Kidney epithelial cell (primary cell): ENCODE measurements at regions not wholly inside any gene's neighbourhood (a gene's known extent, or its start where the extent isn't known, plus 50 kb on each side); places are given as distances from the start of the nearest gene placed in this dataset.

Experiments used
- DNase-seq: peaks from one replicate; pipeline ENCODE4 v3.0.0-alpha.2; 2010; ENCODE audit warnings: low read depth
- H3K27me3 ChIP-seq: 2 replicates; pipeline ENCODE4 v1.6.0; 2011; ENCODE audit warnings: low read length; ENCODE audit not compliant: control insufficient read depth, insufficient read depth
- H3K36me3 ChIP-seq: 2 replicates; pipeline ENCODE4 v1.5.1; 2011; ENCODE audit warnings: low read length; ENCODE audit not compliant: control insufficient read depth, insufficient read depth
- H3K4me3 ChIP-seq: 2 replicates; pipeline ENCODE4 v1.5.1; 2011; ENCODE audit warnings: low read depth, mild to moderate bottlenecking, control low read depth, low read length
- CTCF ChIP-seq: IDR thresholded peaks from 2 replicates; pipeline ENCODE4 v1.5.1; 2011; ENCODE audit warnings: mild to moderate bottlenecking, moderate library complexity, low read length, control low read depth, inconsistent platforms; ENCODE audit not compliant: insufficient read depth, poor library complexity, severe bottlenecking

GRCh38 chr6:115717062-115717461 lies 343.6 kb downstream of the FRK start:
- no peak for DNase-seq
- no peak for TF ChIP-seq CTCF
- Histone ChIP-seq H3K27me3 (no peaks in the 10 kb centered on the region), H3K36me3 (no peaks in the 10 kb centered on the region), H3K4me3 (no peak overlapping the region)

- Histone ChIP-seq H3K36me3 (no peaks in the 10 kb centered on the region), H3K4me3 (no peak overlapping the region), H3K27me3 (no peaks in the 10 kb centered on the region)
- TF ChIP-seq CTCF: no peak
- DNase-seq: no peak
Observed at GRCh38 chr6:115712291-115712961, 348.3 kb downstream of the FRK start.

GRCh38 chr6:115708850-115709249 lies 351.8 kb downstream of the FRK start:
- no peak overlapping the region for H3K4me3 ChIP-seq
- H3K36me3 ChIP-seq: no peaks in the 10 kb centered on the region
- TF ChIP-seq CTCF: no peak
- no peak for DNase-seq
- no peaks in the 10 kb centered on the region for H3K27me3 ChIP-seq

GRCh38 chr6:115706981-115707380 lies 353.7 kb downstream of the FRK start:
- no peak overlapping the region for H3K4me3 ChIP-seq
- TF ChIP-seq CTCF: no peak
- no peaks in the 10 kb centered on the region for H3K36me3 ChIP-seq
- no peaks in the 10 kb centered on the region for H3K27me3 ChIP-seq
- no peak for DNase-seq

GRCh38 chr6:115706324-115706723 lies 354.4 kb downstream of the FRK start:
- Histone ChIP-seq H3K27me3 (no peaks in the 10 kb centered on the region), H3K36me3 (no peaks in the 10 kb centered on the region), H3K4me3 (no peak overlapping the region)
- DNase-seq: no peak
- TF ChIP-seq CTCF: no peak

GRCh38 chr6:115704028-115704427 lies 356.7 kb downstream of the FRK start:
- no peaks in the 10 kb centered on the region for H3K27me3 ChIP-seq
- no peaks in the 10 kb centered on the region for H3K36me3 ChIP-seq
- no peak for DNase-seq
- no peak overlapping the region for H3K4me3 ChIP-seq
- no peak for TF ChIP-seq CTCF
